ENCODE measurements at regions not wholly inside any gene's neighbourhood (a gene's known extent, or its start where the extent isn't known, plus 50 kb on each side); places are given as distances from the start of the nearest gene placed in this dataset.

DNA sequence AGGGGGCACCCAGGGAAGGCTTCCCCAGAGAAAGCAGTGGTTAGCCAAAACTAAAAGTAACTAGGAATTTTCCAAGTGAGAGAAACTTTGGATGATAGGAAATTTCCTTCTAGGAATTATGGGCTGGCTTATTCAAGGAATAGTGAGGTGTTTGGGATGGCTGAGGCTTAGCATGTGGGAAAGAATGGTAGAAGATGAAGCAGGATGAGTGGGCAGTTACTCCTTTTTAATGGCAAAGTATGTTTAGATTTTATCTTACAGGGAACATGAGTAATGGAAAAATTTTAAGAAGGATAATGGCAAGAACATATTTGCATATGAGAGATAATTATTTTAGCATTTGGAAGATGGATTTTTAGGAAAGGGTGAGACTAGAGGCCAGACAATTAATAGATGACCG is 197.6 kb downstream of the SLC38A4 start:
- no peak for TF ChIP-seq POLR2AphosphoS5 (IDR thresholded peaks at IDR 0.05)
- TF ChIP-seq CTCF (IDR thresholded peaks at IDR 0.05; ENCODE audit: poor library complexity, severe bottlenecking): no peak
- TF ChIP-seq EZH2 (IDR thresholded peaks at IDR 0.05; ENCODE audit: borderline replicate concordance, insufficient read depth, low read length, poor library complexity, severe bottlenecking): no peak
- no peak for TF ChIP-seq SMC3 (conservative IDR thresholded peaks at IDR 0.05; ENCODE audit: poor library complexity)
- TF ChIP-seq, protein P1, sequence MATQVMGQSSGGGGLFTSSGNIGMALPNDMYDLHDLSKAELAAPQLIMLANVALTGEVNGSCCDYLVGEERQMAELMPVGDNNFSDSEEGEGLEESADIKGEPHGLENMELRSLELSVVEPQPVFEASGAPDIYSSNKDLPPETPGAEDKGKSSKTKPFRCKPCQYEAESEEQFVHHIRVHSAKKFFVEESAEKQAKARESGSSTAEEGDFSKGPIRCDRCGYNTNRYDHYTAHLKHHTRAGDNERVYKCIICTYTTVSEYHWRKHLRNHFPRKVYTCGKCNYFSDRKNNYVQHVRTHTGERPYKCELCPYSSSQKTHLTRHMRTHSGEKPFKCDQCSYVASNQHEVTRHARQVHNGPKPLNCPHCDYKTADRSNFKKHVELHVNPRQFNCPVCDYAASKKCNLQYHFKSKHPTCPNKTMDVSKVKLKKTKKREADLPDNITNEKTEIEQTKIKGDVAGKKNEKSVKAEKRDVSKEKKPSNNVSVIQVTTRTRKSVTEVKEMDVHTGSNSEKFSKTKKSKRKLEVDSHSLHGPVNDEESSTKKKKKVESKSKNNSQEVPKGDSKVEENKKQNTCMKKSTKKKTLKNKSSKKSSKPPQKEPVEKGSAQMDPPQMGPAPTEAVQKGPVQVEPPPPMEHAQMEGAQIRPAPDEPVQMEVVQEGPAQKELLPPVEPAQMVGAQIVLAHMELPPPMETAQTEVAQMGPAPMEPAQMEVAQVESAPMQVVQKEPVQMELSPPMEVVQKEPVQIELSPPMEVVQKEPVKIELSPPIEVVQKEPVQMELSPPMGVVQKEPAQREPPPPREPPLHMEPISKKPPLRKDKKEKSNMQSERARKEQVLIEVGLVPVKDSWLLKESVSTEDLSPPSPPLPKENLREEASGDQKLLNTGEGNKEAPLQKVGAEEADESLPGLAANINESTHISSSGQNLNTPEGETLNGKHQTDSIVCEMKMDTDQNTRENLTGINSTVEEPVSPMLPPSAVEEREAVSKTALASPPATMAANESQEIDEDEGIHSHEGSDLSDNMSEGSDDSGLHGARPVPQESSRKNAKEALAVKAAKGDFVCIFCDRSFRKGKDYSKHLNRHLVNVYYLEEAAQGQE (IDR thresholded peaks at IDR 0.05; ENCODE audit: borderline replicate concordance): no peak
